Choroid plexus epithelial cell (primary cell): ENCODE measurements at regions not wholly inside any gene's neighbourhood (a gene's known extent, or its start where the extent isn't known, plus 50 kb on each side); places are given as distances from the start of the nearest gene placed in this dataset.

ENCODE experiments used
- DNase-seq: peaks from one replicate; pipeline ENCODE4 v3.0.0-alpha.2; 2010; ENCODE audit warnings: low read depth
- H3K4me3 ChIP-seq: 2 replicates; pipeline ENCODE4 v1.5.1; 2011; ENCODE audit warnings: low read depth, mild to moderate bottlenecking, control low read depth, low read length, moderate library complexity
- CTCF ChIP-seq: conservative IDR thresholded peaks from 2 replicates; pipeline ENCODE4 v1.5.1; 2011; ENCODE audit warnings: low read depth, mild to moderate bottlenecking, control low read depth, inconsistent platforms, low read length, moderate library complexity

- no peak overlapping the region for H3K4me3 ChIP-seq
- no peak for TF ChIP-seq CTCF
- DNase-seq = no peak
Measured at GRCh38 chr2:234816056-234816455, 135.8 kb upstream of the SH3BP4 start.

DNA sequence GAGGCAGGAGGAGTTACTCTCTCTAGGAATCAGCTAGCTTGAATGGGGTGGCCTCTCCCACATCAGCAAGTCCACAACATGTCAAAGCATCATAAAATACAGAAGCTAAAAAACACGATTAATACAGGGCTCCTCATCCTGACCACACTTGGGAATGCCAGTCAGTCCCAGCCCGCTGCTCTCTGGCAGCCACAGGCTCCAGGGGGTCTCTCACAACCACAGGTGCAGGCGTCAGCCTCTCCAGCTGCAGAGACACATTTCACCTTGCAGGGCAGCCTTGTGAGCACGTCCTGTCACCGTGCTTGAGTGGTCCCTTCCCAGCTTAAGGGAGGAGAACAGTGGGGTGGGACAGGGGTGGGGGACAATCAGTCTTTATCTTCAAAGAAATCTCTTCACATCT is 137.4 kb upstream of the SH3BP4 start:
- TF ChIP-seq CTCF = no peak
- DNase-seq = no peak
- H3K4me3 ChIP-seq = no peak overlapping the region

GRCh38 chr2:234812851-234813250 is 139.0 kb upstream of the SH3BP4 start:
- H3K4me3 ChIP-seq = no peak overlapping the region
- DNase-seq = no peak
- TF ChIP-seq CTCF = no peak

DNA sequence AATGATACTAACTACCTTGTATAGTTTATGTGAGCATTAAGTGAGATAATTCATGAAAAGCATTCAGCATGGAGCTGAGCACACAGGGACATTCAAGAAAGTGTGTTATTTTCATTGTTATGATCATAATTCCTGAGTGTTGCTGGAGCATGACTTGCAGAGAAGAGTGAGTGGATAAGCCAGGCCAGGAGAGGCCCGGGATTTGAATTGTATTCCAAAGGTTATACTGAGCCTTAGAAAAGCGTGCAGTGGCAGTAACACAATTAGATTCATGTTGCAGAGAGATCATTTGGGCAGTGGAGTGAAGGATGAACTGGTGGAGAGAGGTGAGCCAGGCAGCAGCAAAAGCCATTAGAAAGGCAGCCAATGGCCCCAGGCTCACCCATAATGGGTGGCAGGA is 142.9 kb upstream of the SH3BP4 start:
- TF ChIP-seq CTCF = no peak
- H3K4me3 ChIP-seq = no peak overlapping the region
- no peak for DNase-seq

GRCh38 chr2:234806818-234807217 is 145.0 kb upstream of the SH3BP4 start:
- DNase-seq = no peak
- TF ChIP-seq CTCF = no peak
- no peak overlapping the region for H3K4me3 ChIP-seq

DNA sequence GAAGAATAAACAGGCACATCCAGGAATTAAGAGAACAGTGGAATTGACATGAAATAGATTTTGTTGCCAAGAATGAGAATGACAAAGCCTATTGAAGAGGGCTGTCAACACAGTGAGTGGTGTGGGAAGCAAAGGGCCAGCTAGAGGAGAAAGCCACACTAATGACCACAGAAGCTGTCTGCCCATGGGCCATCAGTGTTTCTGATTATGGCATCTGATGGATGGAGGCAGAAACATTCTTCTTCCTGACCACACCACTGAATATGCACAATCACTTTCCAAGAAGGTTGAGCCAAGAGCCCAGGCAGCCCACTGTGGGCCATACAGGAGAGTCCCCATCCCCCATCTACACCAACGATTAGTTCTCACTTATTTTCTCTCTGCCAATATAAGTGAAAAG is 146.0 kb upstream of the SH3BP4 start:
- TF ChIP-seq CTCF = no peak
- no peak overlapping the region for H3K4me3 ChIP-seq
- no peak for DNase-seq

- no peak for DNase-seq
- no peak overlapping the region for H3K4me3 ChIP-seq
- no peak for TF ChIP-seq CTCF
Measured at GRCh38 chr2:234804704-234805103, 147.1 kb upstream of the SH3BP4 start.
